ENCODE measurements at regions not wholly inside any gene's neighbourhood (a gene's known extent, or its start where the extent isn't known, plus 50 kb on each side); places are given as distances from the start of the nearest gene placed in this dataset.

- H3F3A ChIP-seq (ENCODE audit: low read depth): no peaks in the 10 kb centered on the region
- H3K4me2 ChIP-seq (ENCODE audit: low read depth, low read length, poor library complexity, severe bottlenecking): no peak overlapping the region
- H3K27me3 ChIP-seq (ENCODE audit: insufficient read depth, low read length, poor library complexity, severe bottlenecking): no peaks in the 10 kb centered on the region
- no peaks in the 10 kb centered on the region for H3K9me2 ChIP-seq (replicated peaks; ENCODE audit: low read depth, low read length)
- no peaks in the 10 kb centered on the region for H3K79me2 ChIP-seq (ENCODE audit: insufficient read depth, low read length)
- H4K20me1 ChIP-seq (ENCODE audit: insufficient read depth, low read length, poor library complexity, severe bottlenecking): no peaks in the 10 kb centered on the region
- no peaks in the 10 kb centered on the region for H3K36me3 ChIP-seq (ENCODE audit: insufficient read depth, low read length)
- no peak overlapping the region for H3K9ac ChIP-seq (ENCODE audit: low read depth, low read length, poor library complexity, severe bottlenecking)
- peaks cover 22% of the 10 kb centered on the region for H3K4me1 ChIP-seq (ENCODE audit: insufficient read depth, low read length, poor library complexity, severe bottlenecking)
- TF ChIP-seq EZH2phosphoT487 (IDR thresholded peaks at IDR 0.05; ENCODE audit: borderline replicate concordance): no peak
- TF ChIP-seq CTCF (conservative IDR thresholded peaks at IDR 0.05; ENCODE audit: low read length): no peak
- H3K9me3 ChIP-seq (ENCODE audit: insufficient read depth, low read depth, low read length): no peaks in the 10 kb centered on the region
- H2AFZ ChIP-seq (ENCODE audit: low read length): no peak overlapping the region
- no peak overlapping the region for H3K4me3 ChIP-seq (ENCODE audit: low read length, poor library complexity, severe bottlenecking)
Observed at GRCh38 chr9:82275258-82275927, 286.8 kb downstream of the SPATA31D1 start.

- no peak for TF ChIP-seq EZH2phosphoT487 (IDR thresholded peaks at IDR 0.05; ENCODE audit: borderline replicate concordance)
- TF ChIP-seq CTCF (conservative IDR thresholded peaks at IDR 0.05; ENCODE audit: low read length): no peak
Observed at GRCh38 chr9:82281066-82281465, 292.5 kb downstream of the SPATA31D1 start.

GRCh38 chr9:82284758-82285157 is 296.2 kb downstream of the SPATA31D1 start:
- Histone ChIP-seq H3K9me3 (ENCODE audit: insufficient read depth, low read depth, low read length) (peaks cover 6% of the 10 kb centered on the region; the same call in 1 of the 2 replicates), H3K9me2 (replicated peaks; ENCODE audit: low read depth, low read length) (no peaks in the 10 kb centered on the region), H3K27me3 (ENCODE audit: insufficient read depth, low read length, poor library complexity, severe bottlenecking) (no peaks in the 10 kb centered on the region), H2AFZ (ENCODE audit: low read length) (no peak overlapping the region), H3K79me2 (ENCODE audit: insufficient read depth, low read length) (no peaks in the 10 kb centered on the region), H4K20me1 (ENCODE audit: insufficient read depth, low read length, poor library complexity, severe bottlenecking) (no peaks in the 10 kb centered on the region), H3K4me2 (ENCODE audit: low read depth, low read length, poor library complexity, severe bottlenecking) (no peak overlapping the region), H3F3A (ENCODE audit: low read depth) (no peaks in the 10 kb centered on the region), H3K36me3 (ENCODE audit: insufficient read depth, low read length) (no peaks in the 10 kb centered on the region), H3K4me1 (ENCODE audit: insufficient read depth, low read length, poor library complexity, severe bottlenecking) (no peaks in the 10 kb centered on the region), H3K9ac (ENCODE audit: low read depth, low read length, poor library complexity, severe bottlenecking) (no peak overlapping the region), H3K4me3 (ENCODE audit: low read length, poor library complexity, severe bottlenecking) (no peak overlapping the region)
- TF ChIP-seq EZH2phosphoT487 (IDR thresholded peaks at IDR 0.05; ENCODE audit: borderline replicate concordance) (no peak), CTCF (conservative IDR thresholded peaks at IDR 0.05; ENCODE audit: low read length) (no peak)

More at GRCh38 chr9:82281066-82281465, 292.5 kb downstream of the SPATA31D1 start:
- Histone ChIP-seq H3K9ac (ENCODE audit: low read depth, low read length, poor library complexity, severe bottlenecking) (no peak overlapping the region), H2AFZ (ENCODE audit: low read length) (no peak overlapping the region), H3K9me3 (ENCODE audit: insufficient read depth, low read depth, low read length) (no peaks in the 10 kb centered on the region), H3F3A (ENCODE audit: low read depth) (no peaks in the 10 kb centered on the region), H3K36me3 (ENCODE audit: insufficient read depth, low read length) (no peaks in the 10 kb centered on the region), H3K9me2 (replicated peaks; ENCODE audit: low read depth, low read length) (no peaks in the 10 kb centered on the region), H3K4me1 (ENCODE audit: insufficient read depth, low read length, poor library complexity, severe bottlenecking) (no peaks in the 10 kb centered on the region), H3K27me3 (ENCODE audit: insufficient read depth, low read length, poor library complexity, severe bottlenecking) (no peaks in the 10 kb centered on the region), H3K4me2 (ENCODE audit: low read depth, low read length, poor library complexity, severe bottlenecking) (no peak overlapping the region), H3K4me3 (ENCODE audit: low read length, poor library complexity, severe bottlenecking) (no peak overlapping the region), H4K20me1 (ENCODE audit: insufficient read depth, low read length, poor library complexity, severe bottlenecking) (no peaks in the 10 kb centered on the region), H3K79me2 (ENCODE audit: insufficient read depth, low read length) (no peaks in the 10 kb centered on the region)

Data from Loucy (cell line).